Kasumi-1 (cell line): ENCODE measurements at regions not wholly inside any gene's neighbourhood (a gene's known extent, or its start where the extent isn't known, plus 50 kb on each side); places are given as distances from the start of the nearest gene placed in this dataset.
A peak's percentile ranks its signal among the peaks of the same experiment; 100 is the strongest.
"Not testable (repeated sequence)": the region's sequence is repeated elsewhere in the genome, so short reads cannot be mapped to it uniquely, and the experiment has no call there.

Source experiments
- DNase-seq, 2 experiments: peaks; one replicate each; lab custom pipeline; 2025; lab: John Stamatoyannopoulos, UW

DNA sequence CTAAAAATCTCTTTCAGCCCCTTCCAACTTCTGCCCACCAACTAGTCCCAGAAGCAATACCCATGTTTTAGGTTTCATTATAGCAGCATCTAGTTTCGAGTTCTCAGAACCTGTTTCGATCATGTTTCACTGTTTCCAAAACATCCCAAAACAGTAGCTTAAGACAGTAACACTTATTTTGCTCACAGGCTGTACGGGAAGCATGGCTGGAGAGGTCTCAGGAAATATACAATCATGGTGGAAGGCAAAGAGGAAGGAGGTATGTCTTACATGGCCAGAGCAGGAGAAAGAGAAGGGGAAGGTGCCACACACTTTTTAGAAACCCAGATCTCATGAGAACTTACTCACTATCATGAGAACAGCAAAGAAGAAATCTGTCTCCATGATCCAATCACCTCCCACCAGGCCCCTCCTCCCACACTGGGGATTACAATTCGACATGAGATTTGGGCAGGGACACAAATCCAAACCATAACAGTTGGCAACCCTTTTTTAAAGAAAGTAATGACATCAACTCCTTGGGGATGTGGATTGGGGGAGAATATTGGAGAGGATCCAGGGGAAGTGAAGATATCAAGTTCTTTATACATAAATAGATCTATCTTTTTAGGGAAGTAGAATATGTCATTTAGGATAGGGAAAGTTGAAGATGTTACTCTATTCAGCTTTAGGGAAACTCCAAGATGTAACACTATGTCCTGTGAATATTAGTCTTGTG, 269.9 kb upstream of the PLEKHG7 start:
- no peak for DNase-seq

DNA sequence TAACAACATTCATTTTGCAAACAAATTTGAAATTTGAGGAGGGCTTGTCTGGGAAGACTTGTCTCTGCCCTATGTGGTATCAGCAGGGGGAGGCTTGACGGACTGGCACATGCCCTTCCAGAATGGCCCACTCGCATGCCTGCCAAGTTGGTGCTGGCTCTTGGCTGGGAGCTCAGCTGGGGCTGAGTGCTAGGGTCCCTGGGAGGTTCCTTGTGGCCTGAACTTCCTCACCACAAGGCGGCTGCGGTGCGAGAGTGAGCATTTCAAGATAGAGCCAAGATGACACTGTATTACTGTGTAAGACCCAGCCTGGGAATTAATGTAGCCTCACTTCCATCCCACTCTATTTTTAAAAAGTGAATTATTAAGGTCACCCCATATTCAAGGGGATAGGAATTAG, 271.6 kb upstream of the PLEKHG7 start:
- DNase-seq, result peak; percentile 68 to 73

GRCh38 chr12:92426332-92426731, 276.5 kb upstream of the PLEKHG7 start:
- no peak for DNase-seq

- DNase-seq, result no peak
Observed at GRCh38 chr12:92425165-92425564, 277.6 kb upstream of the PLEKHG7 start.

DNA sequence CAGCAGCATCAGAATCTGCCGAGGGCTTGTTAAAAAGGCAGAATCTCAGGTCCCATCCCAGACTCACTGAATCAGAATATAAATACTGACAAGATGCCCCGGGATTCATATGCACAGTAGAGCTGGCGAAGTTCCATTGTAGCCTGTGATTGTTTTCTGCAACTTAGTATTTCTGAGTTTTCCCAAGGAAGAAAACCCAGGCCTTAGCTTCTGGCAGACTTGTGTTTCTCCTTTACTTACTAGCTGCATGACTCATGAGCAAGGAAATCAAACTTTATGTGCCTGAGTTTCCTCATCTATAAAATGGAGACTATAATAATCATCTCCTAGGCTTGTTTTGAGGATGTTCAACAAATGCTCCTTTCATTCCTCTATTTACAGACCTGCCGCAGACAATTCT, 278.5 kb upstream of the PLEKHG7 start:
- no peak for DNase-seq

GRCh38 chr12:92421701-92422100, 276.1 kb upstream of the BTG1 start:
- no peak for DNase-seq

GRCh38 chr12:92421042-92421441, 275.4 kb upstream of the BTG1 start:
- DNase-seq, result no peak

GRCh38 chr12:92419201-92419600, 273.6 kb upstream of the BTG1 start:
- DNase-seq, result no peak

- DNase-seq, result no peak
Observed at GRCh38 chr12:92418381-92418780, 272.7 kb upstream of the BTG1 start.

GRCh38 chr12:92417373-92417772, 271.7 kb upstream of the BTG1 start:
- no peak for DNase-seq

- DNase-seq, result no peak
Observed at GRCh38 chr12:92416385-92416812, 270.8 kb upstream of the BTG1 start.

DNA sequence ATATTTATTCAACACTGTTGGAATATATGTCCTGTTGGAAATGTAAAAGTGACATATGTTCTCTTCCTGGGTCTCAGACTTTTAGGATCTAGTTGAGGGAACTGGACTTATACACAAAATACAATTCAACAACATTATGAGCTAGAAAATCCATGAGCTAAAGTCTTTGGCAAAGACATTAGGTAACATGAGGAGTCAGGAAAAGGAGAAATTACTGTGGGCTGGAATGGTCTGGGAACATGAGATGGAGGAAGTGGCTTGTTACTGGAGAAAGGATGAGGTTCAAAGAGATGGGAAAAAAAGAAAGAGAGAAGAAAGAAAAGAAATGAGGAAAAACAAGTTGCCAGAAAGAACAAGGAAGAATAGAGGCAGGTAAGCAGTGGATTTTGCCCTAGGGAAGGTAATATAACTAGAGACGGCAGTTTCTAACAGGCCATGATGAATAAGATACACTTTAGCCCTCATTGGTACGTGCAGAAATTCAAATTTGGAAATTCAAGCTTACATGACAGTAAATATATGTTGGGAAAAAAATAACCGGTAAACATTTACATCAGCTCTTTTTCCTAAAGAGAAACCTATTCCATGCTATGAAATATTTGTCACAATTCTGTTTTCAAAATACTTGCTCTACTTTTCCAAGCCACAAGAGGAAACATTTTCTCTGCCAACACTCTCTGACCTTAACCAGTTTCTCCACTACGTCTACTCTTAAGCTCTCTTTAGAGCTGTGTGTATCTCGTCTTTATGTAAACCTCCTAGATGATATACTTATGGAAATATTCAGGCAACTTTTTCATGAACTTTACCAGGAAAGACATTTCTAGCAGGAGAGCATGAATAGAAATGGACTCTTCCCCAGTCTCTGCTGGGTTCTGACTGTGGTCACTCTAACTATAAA, 268.8 kb upstream of the BTG1 start:
- DNase-seq, result no peak

DNA sequence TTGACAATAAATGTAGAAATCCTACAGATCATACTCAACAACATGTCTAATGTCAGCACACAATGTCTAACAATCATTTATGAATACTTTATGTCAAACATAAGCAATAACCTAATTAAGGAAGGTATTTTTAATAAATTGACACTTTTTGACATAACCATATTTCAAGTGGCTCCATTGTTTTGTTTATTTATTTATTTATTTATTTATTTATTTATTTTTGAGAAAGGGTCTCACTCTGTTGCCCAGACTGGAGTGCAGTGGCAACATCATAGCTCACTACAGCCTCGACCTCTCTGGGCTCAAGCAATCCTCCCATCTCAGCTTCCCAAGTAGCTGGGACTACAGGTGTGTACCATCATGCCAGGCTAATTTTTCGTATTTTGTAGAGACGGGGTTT, 267.6 kb upstream of the BTG1 start:
- DNase-seq, result no peak

DNA sequence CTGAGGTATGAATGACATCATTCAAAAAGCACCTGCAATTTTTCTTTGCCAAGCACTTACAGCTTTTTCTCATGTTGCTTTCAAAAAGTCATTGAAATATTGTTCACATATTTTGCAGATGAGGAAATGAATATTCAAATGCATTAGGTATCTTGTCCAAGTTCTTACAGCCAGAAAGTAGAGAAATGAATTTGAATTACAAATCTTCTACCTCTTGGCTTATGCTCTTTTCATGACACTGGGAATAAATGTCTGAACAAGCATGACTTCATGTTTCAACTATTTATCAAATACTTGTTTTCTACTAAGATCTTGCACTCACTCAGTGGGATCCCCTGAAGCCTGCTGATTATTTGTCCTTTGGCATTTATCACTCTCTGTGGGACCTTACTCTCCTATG, 267.2 kb upstream of the BTG1 start:
- DNase-seq, result no peak

DNA sequence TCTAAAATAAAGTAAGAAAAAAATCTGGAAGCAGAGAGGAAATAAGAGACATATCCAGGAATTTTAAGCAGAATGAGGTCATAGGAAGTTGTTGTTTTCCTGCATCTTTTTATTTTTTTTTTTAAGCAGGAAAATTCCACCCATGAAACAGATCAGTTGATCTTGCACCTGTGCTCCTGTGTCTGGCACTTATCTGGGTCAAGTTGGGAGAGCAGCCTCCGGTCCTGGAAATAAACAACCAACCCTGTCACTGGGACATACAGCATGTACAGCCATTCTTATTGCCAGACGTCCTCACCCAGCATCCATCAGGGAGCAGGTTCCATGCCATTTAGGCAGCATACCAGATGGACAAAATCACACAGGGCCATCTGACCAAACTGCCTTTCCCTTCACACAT, 266.0 kb upstream of the BTG1 start:
- no peak for DNase-seq

GRCh38 chr12:92408072-92408900, 262.6 kb upstream of the BTG1 start:
- DNase-seq, result peak; percentile 42 to 43

GRCh38 chr12:92406404-92407070, 260.9 kb upstream of the BTG1 start:
- not testable (repeated sequence) for DNase-seq

DNA sequence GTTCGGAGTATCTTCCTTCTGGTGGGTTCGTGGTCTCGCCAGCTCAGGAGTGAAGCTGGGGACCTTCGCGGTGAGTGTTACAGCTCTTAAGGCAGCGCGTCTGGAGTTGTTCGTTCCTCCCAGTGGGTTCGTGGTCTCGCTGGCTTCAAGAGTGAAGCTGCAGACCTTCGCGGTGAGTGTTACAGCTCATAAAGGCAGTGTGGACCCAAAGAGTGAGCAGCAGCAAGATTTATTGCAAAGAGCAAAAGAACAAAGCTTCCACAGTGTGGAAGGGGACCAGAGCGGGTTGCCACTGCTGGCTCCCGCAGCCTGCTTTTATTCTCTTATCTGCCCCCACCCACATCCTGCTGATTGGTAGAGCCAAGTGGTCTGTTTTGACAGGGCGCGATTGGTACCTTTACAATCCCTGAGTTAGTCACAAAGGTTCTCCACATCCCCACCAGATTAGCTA, 260.2 kb upstream of the BTG1 start:
- DNase-seq, result not testable (repeated sequence)

- no peak for DNase-seq
Observed at GRCh38 chr12:92404921-92405320, 259.3 kb upstream of the BTG1 start.

- DNase-seq, result no peak
Observed at GRCh38 chr12:92404259-92404894, 258.7 kb upstream of the BTG1 start.
